H1 (cell line): ENCODE measurements at regions not wholly inside any gene's neighbourhood (a gene's known extent, or its start where the extent isn't known, plus 50 kb on each side); places are given as distances from the start of the nearest gene placed in this dataset.

Source experiments
- CTCF ChIA-PET: fragments of 300-600 bp; sonication (Branson Sonifier 250); formaldehyde crosslinking; loops from one replicate; lab custom pipeline; 2021; ENCODE audit not compliant: partially characterized antibody; lab: Charles Lee
- POLR2A ChIA-PET: fragments of 300-600 bp; sonication (Branson Sonifier 250); formaldehyde crosslinking; loops from one replicate; lab custom pipeline; 2021; ENCODE audit warnings: inconsistent platforms; ENCODE audit not compliant: partially characterized antibody; lab: Charles Lee
- DNase-seq, 2 experiments: peaks; one replicate each; pipeline versions ENCODE4 v3.0.0 to v3.0.0-alpha.2; 2010 to 2022; ENCODE audit warnings: low spot score in 2 of 2, low read depth in 1 of 2, mixed read lengths in 1 of 2
- FAIRE-seq: peaks from 2 replicates; lab custom pipeline; 2011; peaks lifted over from hg19 to GRCh38; lab: Jason Lieb, UNC
- H2AFZ ChIP-seq: 2 replicates; pipeline ENCODE4 v1.8.1; 2012; ENCODE audit warnings: low read length, inconsistent platforms
- H2AK5ac ChIP-seq: 2 replicates; pipeline ENCODE4 v1.6.1; 2013; ENCODE audit warnings: low read depth, low read length
- H2BK120ac ChIP-seq: replicated peaks from 2 replicates; pipeline ENCODE3; 2013; ENCODE audit warnings: low read depth, low read length, inconsistent platforms
- H2BK12ac ChIP-seq: 2 replicates; pipeline ENCODE4 v1.6.1; 2013; ENCODE audit warnings: low read depth, low read length
- H2BK15ac ChIP-seq: 2 replicates; pipeline ENCODE4 v1.6.1; 2013; ENCODE audit warnings: low read length
- H2BK20ac ChIP-seq: 2 replicates; pipeline ENCODE4 v1.6.1; 2013; ENCODE audit warnings: low read length
- H2BK5ac ChIP-seq: 2 replicates; pipeline ENCODE4 v1.6.1; 2013; ENCODE audit warnings: low read depth, low read length
- H3K14ac ChIP-seq: 2 replicates; pipeline ENCODE4 v1.6.1; 2013; ENCODE audit warnings: inconsistent platforms; ENCODE audit not compliant: insufficient read length
- H3K18ac ChIP-seq: 2 replicates; pipeline ENCODE4 v1.6.1; 2013; ENCODE audit warnings: low read length; ENCODE audit errors: extremely low read depth
- H3K23ac ChIP-seq: 2 replicates; pipeline ENCODE4 v1.6.1; 2013; ENCODE audit warnings: inconsistent platforms; ENCODE audit not compliant: insufficient read length
- H3K23me2 ChIP-seq: 2 replicates; pipeline ENCODE4 v1.6.1; 2013; ENCODE audit warnings: low read depth, low read length
- H3K27ac ChIP-seq: 2 replicates; pipeline ENCODE4 v1.6.1; 2011; ENCODE audit warnings: low read depth, low read length, inconsistent platforms
- H3K27me3 ChIP-seq, 4 experiments: replicated peaks in 1 of 4; 1 replicate in 1 of 4; 2 replicates in 3 of 4; pipeline versions ENCODE4 v1.6.1 to v1.8.1; 2011 to 2013; ENCODE audit warnings: low read length in 3 of 4, mild to moderate bottlenecking in 3 of 4, inconsistent platforms in 2 of 4, mixed read lengths in 2 of 4, moderate library complexity in 1 of 4; ENCODE audit not compliant: control insufficient read depth in 3 of 4, insufficient read depth in 3 of 4; ENCODE audit errors: extremely low read depth in 1 of 4
- H3K36me3 ChIP-seq, 4 experiments: 2 replicates each; pipeline versions ENCODE4 v1.6.1 to v1.8.1; 2011 to 2013; ENCODE audit warnings: mild to moderate bottlenecking in 4 of 4, low read length in 3 of 4, moderate library complexity in 2 of 4, control low read depth in 1 of 4, inconsistent platforms in 1 of 4; ENCODE audit not compliant: insufficient read depth in 4 of 4, control insufficient read depth in 2 of 4
- H3K4ac ChIP-seq: replicated peaks from 2 replicates; pipeline ENCODE3; 2013; ENCODE audit warnings: low read length, low read depth, mixed read lengths, inconsistent platforms; ENCODE audit not compliant: insufficient read length
- H3K4me1 ChIP-seq, 4 experiments: replicated peaks in 1 of 4; 1 replicate in 1 of 4; 2 replicates in 3 of 4; pipeline versions ENCODE4 v1.6.1 to v1.8.1; 2011 to 2013; ENCODE audit warnings: low read length in 3 of 4, inconsistent platforms in 2 of 4, mixed read lengths in 1 of 4; ENCODE audit not compliant: insufficient read depth in 4 of 4, control insufficient read depth in 3 of 4
- H3K4me2 ChIP-seq, 2 experiments: 2 replicates each; pipeline versions ENCODE4 v1.6.1 to v1.8.1; 2011 to 2013; ENCODE audit warnings: low read depth in 2 of 2, low read length in 2 of 2, control low read depth in 1 of 2, inconsistent platforms in 1 of 2, mild to moderate bottlenecking in 1 of 2; ENCODE audit not compliant: insufficient read depth in 1 of 2
- H3K4me3 ChIP-seq, 4 experiments: fragments of 200-600, 300-600 bp in 1 of 4; sonication (generic), shearing (Covaris generic), sonication (Bioruptor Twin) in 1 of 4; 2 replicates each; pipeline versions ENCODE4 v1.5.1 to v1.8.1; 2011 to 2016; ENCODE audit warnings: low read length in 4 of 4, low read depth in 3 of 4, control low read depth in 2 of 4, inconsistent platforms in 2 of 4, mild to moderate bottlenecking in 2 of 4, mixed read lengths in 1 of 4, moderate library complexity in 1 of 4; ENCODE audit not compliant: insufficient read depth in 2 of 4; ENCODE audit errors: extremely low read depth in 1 of 4
- H3K56ac ChIP-seq: replicated peaks from 2 replicates; pipeline ENCODE3; 2013; ENCODE audit warnings: low read depth, mild to moderate bottlenecking, mixed read lengths, low read length, inconsistent platforms; ENCODE audit not compliant: insufficient read length
- H3K79me1 ChIP-seq: 2 replicates; pipeline ENCODE4 v1.6.1; 2013; ENCODE audit warnings: low read depth, low read length, control low read depth
- H3K79me2 ChIP-seq, 2 experiments: 2 replicates each; pipeline versions ENCODE4 v1.6.1 to v1.8.1; 2012 to 2013; ENCODE audit warnings: low read length in 2 of 2, mild to moderate bottlenecking in 2 of 2, inconsistent platforms in 1 of 2; ENCODE audit not compliant: insufficient read depth in 2 of 2, control insufficient read depth in 1 of 2
- H3K9ac ChIP-seq, 4 experiments: replicated peaks in 1 of 4; 1 replicate in 1 of 4; 2 replicates in 3 of 4; pipeline versions ENCODE4 v1.6.1 to v1.8.1; 2011 to 2013; ENCODE audit warnings: low read depth in 3 of 4, low read length in 3 of 4, control low read depth in 2 of 4, mild to moderate bottlenecking in 2 of 4, moderate library complexity in 2 of 4, inconsistent platforms in 1 of 4; ENCODE audit errors: extremely low read depth in 1 of 4
- H3K9me3 ChIP-seq, 2 experiments: 2 replicates each; pipeline versions ENCODE4 v1.6.1 to v1.8.1; 2012 to 2013; ENCODE audit warnings: mild to moderate bottlenecking in 2 of 2, moderate library complexity in 2 of 2, control low read depth in 1 of 2, inconsistent platforms in 1 of 2, low read depth in 1 of 2, low read length in 1 of 2, mixed read lengths in 1 of 2; ENCODE audit not compliant: insufficient read depth in 2 of 2
- H4K20me1 ChIP-seq, 2 experiments: replicated peaks in 1 of 2; 2 replicates each; pipeline versions ENCODE3 to v1.8.1; 2011 to 2013; ENCODE audit warnings: inconsistent platforms in 2 of 2, low read length in 2 of 2, mild to moderate bottlenecking in 1 of 2; ENCODE audit not compliant: insufficient read depth in 2 of 2, control insufficient read depth in 1 of 2
- H4K5ac ChIP-seq: 2 replicates; pipeline ENCODE4 v1.6.1; 2013; ENCODE audit warnings: low read length, low read depth, mixed read lengths, inconsistent platforms; ENCODE audit not compliant: insufficient read length
- H4K8ac ChIP-seq: 2 replicates; pipeline ENCODE4 v1.8.0; 2013; ENCODE audit warnings: mild to moderate bottlenecking, moderate library complexity, low read length, inconsistent platforms; ENCODE audit not compliant: insufficient read depth; ENCODE audit errors: extremely low read depth
- H4K91ac ChIP-seq: replicated peaks from 2 replicates; pipeline ENCODE3; 2013; ENCODE audit warnings: low read length, mixed read lengths, inconsistent platforms; ENCODE audit not compliant: insufficient read length
- ASH2L ChIP-seq: fragments of 200-600, 300-600 bp; sonication (generic); IDR thresholded peaks from one replicate; pipeline ENCODE4 v1.7.1; 2017; ENCODE audit warnings: low read length
- RXRA ChIP-seq: IDR thresholded peaks from 2 replicates; pipeline ENCODE4 v1.6.1; 2011; ENCODE audit warnings: low read depth, mild to moderate bottlenecking, low read length, moderate library complexity; ENCODE audit not compliant: insufficient read depth
- TBP ChIP-seq: IDR thresholded peaks from 2 replicates; pipeline ENCODE4 v1.6.1; 2011; ENCODE audit warnings: low read depth, low read length, improper control_type of control experiment
- WGBS, 2 experiments: shearing (Covaris generic) in 1 of 2; methylation state at CpG; one replicate each; pipeline versions ENCODE4 v1.1.6 to v1.1.7; 2013 to 2015; ENCODE audit warnings: low lambda C conversion rate in 2 of 2, mixed read lengths in 2 of 2, inconsistent platforms in 1 of 2, low coverage in 1 of 2, missing lambda C conversion rate in 1 of 2; ENCODE audit not compliant: insufficient replicate concordance in 2 of 2, insufficient coverage in 1 of 2, insufficient read length in 1 of 2; ENCODE audit errors: extremely low coverage in 1 of 2, missing lambda C conversion rate in 1 of 2; 5-methylcytosine and 5-hydroxymethylcytosine counted together

GRCh38 chr7:131636092-131636491, 79.7 kb upstream of the PODXL start:
- Histone ChIP-seq H2BK12ac (peak overlapping the region; percentile 99; the same call in 1 of the 2 replicates), H2BK15ac (no peak overlapping the region; the same call in 1 of the 2 replicates), H4K20me1 (no peaks in the 10 kb centered on the region), H2BK120ac (no peak overlapping the region), H3K4me2 (no peak overlapping the region), H3K23me2 (no peaks in the 10 kb centered on the region), H3K79me1 (no peaks in the 10 kb centered on the region), H3K4me1 (peaks cover 0 to 15% (median 5%) of the 10 kb centered on the region in 4 experiments; a peak in 3 of 7 replicates), H2BK5ac (no peak overlapping the region; the same call in 1 of the 2 replicates), H3K4ac (no peak overlapping the region), H4K5ac (no peak overlapping the region), H3K27me3 (peaks cover 0 to 3% (median 0%) of the 10 kb centered on the region in 4 experiments; a peak in 1 of 7 replicates), H3K18ac (peak overlapping the region; percentile 13; the same call in 1 of the 2 replicates), H3K4me3 (no peak overlapping the region), H3K79me2 (no peaks in the 10 kb centered on the region), H4K8ac (no peak overlapping the region), H2AK5ac (peak overlapping the region; percentile 77; the same call in 1 of the 2 replicates), H3K14ac (no peak overlapping the region), H2BK20ac (peak overlapping the region; percentile 66; the same call in 1 of the 2 replicates), H3K9me3 (no peaks in the 10 kb centered on the region), H3K36me3 (no peaks in the 10 kb centered on the region), H2AFZ (no peak overlapping the region), H4K91ac (peak overlapping the region; percentile 56), H3K27ac (no peak overlapping the region), H3K23ac (no peak overlapping the region), H3K56ac (no peak overlapping the region), H3K9ac (no peak overlapping the region)
- WGBS, 2 experiments, result 86% methylated on average over 13 of the region's 13 CpGs; no CpG with 5 or more reads in 1 of the 2 experiments
- no peak for DNase-seq
- POLR2A ChIA-PET, result interaction anchor here (0.9 to 1.5 kb wide), 4 partner anchors 8 to 98 kb away, joined by 3 read pairs; no protein-coding TSS in a partner anchor
- CTCF ChIA-PET, result interaction anchor here (1.4 to 4.9 kb wide), 4 partner anchors 10 to 90 kb away, joined by 3 to 38 read pairs (median 16); no protein-coding TSS in a partner anchor
- no peak for FAIRE-seq
- TF ChIP-seq ASH2L, result no peak
- TF ChIP-seq RXRA, result no peak
- TF ChIP-seq TBP, result no peak
